Mesodermal cell (in vitro differentiated cells): ENCODE measurements at regions not wholly inside any gene's neighbourhood (a gene's known extent, or its start where the extent isn't known, plus 50 kb on each side); places are given as distances from the start of the nearest gene placed in this dataset.

Source experiments
- H3K27ac ChIP-seq: 2 replicates; pipeline ENCODE4 v1.7.0; 2013; ENCODE audit warnings: mild to moderate bottlenecking, low read depth, low read length, moderate library complexity; ENCODE audit not compliant: severe bottlenecking
- H3K36me3 ChIP-seq: 2 replicates; pipeline ENCODE4 v1.7.1; 2013; ENCODE audit warnings: mild to moderate bottlenecking, low read length, moderate library complexity; ENCODE audit not compliant: control insufficient read depth, insufficient read depth
- H3K4me1 ChIP-seq: one replicate; pipeline ENCODE4 v1.7.1; 2013; ENCODE audit warnings: mild to moderate bottlenecking, low read length; ENCODE audit not compliant: insufficient read depth, control insufficient read depth, poor library complexity, severe bottlenecking
- H3K4me3 ChIP-seq: 2 replicates; pipeline ENCODE4 v1.7.0; 2013; ENCODE audit warnings: low read length, control low read depth, mild to moderate bottlenecking; ENCODE audit not compliant: insufficient read depth, poor library complexity, severe bottlenecking; ENCODE audit errors: extremely low read depth
- H3K9me3 ChIP-seq: 2 replicates; pipeline ENCODE4 v1.7.1; 2013; ENCODE audit warnings: mild to moderate bottlenecking, low read length, moderate library complexity; ENCODE audit not compliant: control insufficient read depth
- WGBS, 2 experiments: methylation state at CpG; one replicate each; pipeline ENCODE4 v1.1.5; 2013; ENCODE audit warnings: missing lambda C conversion rate in 2 of 2; ENCODE audit not compliant: insufficient coverage in 2 of 2; 5-methylcytosine and 5-hydroxymethylcytosine counted together

DNA sequence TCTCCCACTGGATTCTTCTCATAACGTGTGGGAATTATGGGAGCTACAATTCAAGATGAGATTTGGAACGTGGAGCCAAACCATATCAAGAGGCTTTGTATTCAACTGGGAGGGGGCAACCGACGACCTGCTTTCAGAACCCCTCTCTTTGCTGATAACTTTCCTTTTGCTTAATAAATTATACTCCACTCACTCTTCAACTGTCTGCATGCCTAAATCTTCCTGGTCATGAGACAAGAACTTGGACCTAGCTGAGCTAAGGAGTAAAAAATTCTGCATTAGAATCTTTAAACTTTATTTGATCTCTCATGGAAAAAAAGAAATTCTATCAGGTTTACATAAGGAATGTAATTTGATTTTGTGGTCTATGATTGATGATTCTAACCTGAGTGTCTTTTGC is 86.7 kb upstream of the CYYR1 start:
- no peak overlapping the region for H3K4me3 ChIP-seq
- H3K9me3 ChIP-seq = peaks cover 2% of the 10 kb centered on the region
- H3K4me1 ChIP-seq = no peaks in the 10 kb centered on the region
- H3K27ac ChIP-seq = no peak overlapping the region
- WGBS, 2 experiments = 96 to 100% methylated on average over 3 to 4 of the region's 4 CpGs
- no peaks in the 10 kb centered on the region for H3K36me3 ChIP-seq

DNA sequence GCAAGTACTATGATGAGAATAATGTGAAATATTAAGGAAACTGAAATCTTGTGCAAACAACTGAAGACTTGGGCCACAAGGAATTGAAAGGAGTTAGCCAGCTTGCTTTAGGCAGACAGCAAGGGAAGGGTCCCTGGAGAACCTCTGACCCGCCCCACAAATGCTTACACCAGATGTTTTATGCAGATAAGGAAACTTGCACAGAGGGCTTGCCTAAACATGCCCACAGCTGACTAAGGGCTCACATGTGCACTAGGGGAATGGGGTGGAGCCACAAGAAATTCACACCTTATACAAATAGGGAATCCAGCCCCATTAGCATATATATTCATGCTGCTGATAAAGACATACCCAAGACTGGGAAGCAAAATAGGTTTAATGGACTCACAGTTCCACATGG is 86.1 kb upstream of the CYYR1 start:
- Histone ChIP-seq H3K27ac (no peak overlapping the region), H3K4me3 (no peak overlapping the region), H3K4me1 (no peaks in the 10 kb centered on the region), H3K36me3 (no peaks in the 10 kb centered on the region), H3K9me3 (no peaks in the 10 kb centered on the region)
- no CpG with 5 or more reads among the region's 1 CpG for WGBS, 2 experiments

DNA sequence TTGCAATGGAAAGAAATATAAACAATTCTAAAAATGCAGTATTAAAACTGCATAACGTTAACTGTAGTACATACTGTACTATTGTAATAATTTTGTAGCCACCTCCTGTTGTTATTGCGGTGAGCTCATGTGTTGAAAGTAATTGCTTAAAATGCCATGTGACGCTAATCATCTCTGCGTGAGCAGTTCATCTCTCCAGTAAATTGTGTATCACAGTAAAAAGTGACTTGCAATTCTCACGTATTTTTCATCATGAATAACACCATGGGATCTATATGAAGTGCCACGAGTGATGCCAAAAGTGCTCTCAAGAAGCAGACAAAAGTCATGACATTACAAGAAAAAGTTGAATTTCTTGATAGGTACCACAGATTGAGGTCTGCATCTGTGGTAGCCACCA is 82.4 kb upstream of the CYYR1 start:
- H3K4me3 ChIP-seq = no peak overlapping the region
- no peaks in the 10 kb centered on the region for H3K36me3 ChIP-seq
- H3K4me1 ChIP-seq = no peaks in the 10 kb centered on the region
- no peaks in the 10 kb centered on the region for H3K9me3 ChIP-seq
- no peak overlapping the region for H3K27ac ChIP-seq
- WGBS, 2 experiments = 85 to 87% methylated on average over 3 to 4 of the region's 6 CpGs

DNA sequence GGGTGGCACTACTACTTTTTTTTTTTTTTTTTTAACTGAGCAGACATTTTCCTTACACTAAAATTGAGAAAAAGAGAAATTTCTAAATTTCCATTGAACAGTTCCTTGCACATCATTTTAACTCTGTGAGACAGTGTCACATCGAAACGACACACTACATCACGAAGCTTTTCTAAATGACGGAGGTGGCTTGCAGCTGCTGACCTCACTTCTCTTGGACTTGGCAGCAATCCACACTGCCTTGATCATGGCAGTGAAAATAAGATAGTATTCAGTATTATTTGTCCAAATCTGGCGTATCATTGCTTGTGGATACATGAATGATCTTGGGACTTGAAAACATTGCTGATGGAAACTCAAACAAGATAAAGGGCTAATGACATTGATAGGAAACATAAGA is 80.3 kb upstream of the CYYR1 start:
- H3K4me3 ChIP-seq = no peak overlapping the region
- H3K27ac ChIP-seq = no peak overlapping the region
- H3K4me1 ChIP-seq = no peaks in the 10 kb centered on the region
- no peaks in the 10 kb centered on the region for H3K36me3 ChIP-seq
- 71 to 92% methylated on average over 1 to 5 of the region's 5 CpGs for WGBS, 2 experiments
- H3K9me3 ChIP-seq = no peaks in the 10 kb centered on the region

DNA sequence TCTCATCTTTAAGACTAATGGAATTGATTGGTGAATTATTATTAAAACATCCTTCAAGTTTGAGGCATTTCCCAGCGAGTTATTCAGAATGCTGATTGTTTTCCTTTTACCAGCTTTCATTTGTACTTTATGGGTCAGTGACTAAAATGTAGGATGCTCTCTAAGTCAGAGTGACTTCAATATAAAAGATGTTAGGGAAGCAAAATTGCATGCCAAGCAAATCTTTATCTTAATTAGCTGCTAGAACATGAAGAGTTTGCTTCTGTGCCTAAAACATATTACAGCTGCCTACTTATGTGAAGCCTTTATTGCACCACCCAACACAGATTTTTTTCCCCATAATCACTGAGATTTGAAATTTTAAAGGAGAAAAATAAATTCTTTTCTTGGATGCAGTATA is 79.8 kb upstream of the CYYR1 start:
- WGBS, 2 experiments = no CpG with 5 or more reads among the region's 1 CpG
- Histone ChIP-seq H3K27ac (no peak overlapping the region), H3K36me3 (no peaks in the 10 kb centered on the region), H3K4me3 (no peak overlapping the region), H3K4me1 (no peaks in the 10 kb centered on the region), H3K9me3 (no peaks in the 10 kb centered on the region)

DNA sequence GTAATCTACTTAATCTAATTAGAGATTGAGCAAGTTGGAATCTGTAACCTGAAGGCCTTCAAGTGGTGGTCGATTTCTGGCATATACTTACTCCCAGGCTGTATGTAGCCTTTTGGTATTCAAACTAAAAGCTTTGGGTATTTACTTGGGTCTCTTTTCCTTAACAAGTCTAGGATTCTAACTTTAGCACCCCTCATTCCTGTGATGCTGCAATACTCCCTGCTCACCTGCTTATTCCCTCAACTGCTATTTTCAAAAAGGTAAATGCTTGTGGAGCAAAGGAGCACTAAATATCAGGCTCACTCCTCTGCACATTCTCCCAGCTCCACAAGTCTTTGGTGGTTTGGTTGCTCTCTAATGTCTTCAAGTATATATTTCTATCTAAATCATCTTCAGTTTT is 68.0 kb upstream of the CYYR1 start:
- H3K4me1 ChIP-seq = no peaks in the 10 kb centered on the region
- 80% methylated on average over 1 of the region's 1 CpG; no CpG with 5 or more reads in 1 of the 2 experiments for WGBS, 2 experiments
- no peaks in the 10 kb centered on the region for H3K9me3 ChIP-seq
- no peak overlapping the region for H3K27ac ChIP-seq
- no peak overlapping the region for H3K4me3 ChIP-seq
- no peaks in the 10 kb centered on the region for H3K36me3 ChIP-seq

DNA sequence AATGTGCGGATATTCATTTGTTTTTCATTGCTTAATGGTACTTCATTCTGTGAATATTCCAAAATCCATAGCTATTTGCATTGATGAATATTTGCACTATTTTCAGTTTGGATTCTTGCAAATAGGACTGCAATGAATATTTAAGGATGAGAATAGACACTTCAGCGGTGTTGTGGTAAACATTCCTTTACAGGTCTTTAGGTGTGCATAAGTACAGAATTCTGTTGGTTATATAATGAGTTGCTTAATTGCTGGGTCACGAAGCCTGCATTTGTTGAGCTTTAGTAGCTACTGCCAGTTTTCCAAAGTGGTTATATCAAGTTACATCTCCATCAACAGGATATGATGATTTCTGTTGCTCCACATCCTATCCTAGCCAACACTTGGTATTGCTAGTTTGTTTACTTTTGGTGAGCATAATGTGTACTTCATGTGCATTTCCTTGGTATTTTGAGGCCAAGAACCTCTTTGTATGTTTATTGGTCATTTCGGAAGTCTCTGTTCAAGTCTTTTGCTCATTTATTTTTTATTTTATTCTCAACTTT is 64.2 kb upstream of the CYYR1 start:
- 88 to 100% methylated on average over 1 of the region's 4 CpGs for WGBS, 2 experiments
- H3K4me3 ChIP-seq = no peak overlapping the region
- H3K27ac ChIP-seq = no peak overlapping the region
- no peaks in the 10 kb centered on the region for H3K4me1 ChIP-seq
- no peaks in the 10 kb centered on the region for H3K36me3 ChIP-seq
- no peaks in the 10 kb centered on the region for H3K9me3 ChIP-seq

DNA sequence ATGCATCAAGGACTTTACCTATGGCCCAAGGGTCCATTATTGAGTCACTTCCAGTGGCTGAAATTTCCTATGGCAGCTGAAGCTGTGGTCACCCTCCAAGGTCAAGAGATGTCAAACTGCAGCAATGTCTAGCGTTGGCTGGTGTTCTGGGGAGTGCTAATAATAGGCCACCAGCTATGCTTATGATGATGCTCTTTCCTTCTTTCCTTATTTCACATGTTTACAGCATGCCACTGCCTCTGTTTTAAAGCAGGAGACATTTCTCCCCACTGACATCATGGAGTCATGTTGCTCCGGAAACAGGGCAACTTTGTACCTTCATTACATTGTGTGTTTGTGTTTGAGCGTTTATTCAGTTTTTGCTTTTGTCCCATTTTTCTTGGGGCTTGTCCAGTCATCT is 62.6 kb upstream of the CYYR1 start:
- 80% methylated on average over 1 of the region's 3 CpGs for WGBS, 2 experiments
- H3K4me3 ChIP-seq = no peak overlapping the region

DNA sequence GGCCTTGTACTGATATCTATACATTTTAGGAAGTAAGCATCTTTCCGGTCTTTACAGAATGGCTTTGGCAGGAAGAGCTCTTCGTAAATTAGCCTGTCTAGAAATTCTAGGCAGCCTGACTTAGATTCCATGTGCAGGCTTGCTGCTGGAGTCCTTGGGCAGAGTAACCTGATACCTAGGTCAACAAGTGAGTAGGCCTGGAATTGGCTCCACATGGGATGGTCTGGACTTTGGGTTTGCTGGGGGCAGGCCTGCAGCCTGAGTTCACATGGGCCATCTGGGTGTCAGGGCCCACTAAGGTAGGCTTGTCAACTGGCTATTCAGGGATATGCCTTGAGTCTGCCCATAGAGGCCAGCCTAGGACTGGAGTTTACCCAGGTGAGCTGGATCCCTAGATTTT is 59.6 kb upstream of the CYYR1 start:
- no peaks in the 10 kb centered on the region for H3K36me3 ChIP-seq
- H3K27ac ChIP-seq = no peak overlapping the region
- H3K9me3 ChIP-seq = no peaks in the 10 kb centered on the region
- H3K4me3 ChIP-seq = no peak overlapping the region
- 63 to 64% methylated on average over 2 of the region's 2 CpGs for WGBS, 2 experiments
- H3K4me1 ChIP-seq = no peaks in the 10 kb centered on the region

More for the DNA sequence above, 62.6 kb upstream of the CYYR1 start:
- Histone ChIP-seq H3K4me1 (no peaks in the 10 kb centered on the region), H3K9me3 (no peaks in the 10 kb centered on the region), H3K27ac (no peak overlapping the region), H3K36me3 (no peaks in the 10 kb centered on the region)

DNA sequence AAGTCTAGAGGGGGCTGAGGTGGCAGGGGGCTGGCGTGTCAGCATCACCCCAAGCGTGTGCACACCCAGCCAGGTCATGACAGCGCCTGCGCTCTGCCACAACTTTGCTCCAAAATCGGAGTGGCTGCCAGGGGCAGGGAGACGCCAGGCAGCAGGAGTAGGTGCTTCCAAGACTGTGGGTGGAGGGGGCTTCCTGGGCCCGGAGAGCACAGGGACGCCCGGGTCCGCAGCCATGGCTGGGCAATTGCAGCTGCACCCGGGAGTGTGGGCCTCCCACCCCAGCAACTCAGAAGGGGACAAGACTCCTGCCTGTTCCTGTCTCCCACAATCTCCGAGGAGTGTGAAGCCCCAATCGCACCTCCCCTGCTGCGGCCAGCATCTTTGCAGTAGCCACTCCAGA is 53.1 kb upstream of the CYYR1 start:
- Histone ChIP-seq H3K36me3 (no peaks in the 10 kb centered on the region), H3K9me3 (no peaks in the 10 kb centered on the region), H3K27ac (no peak overlapping the region), H3K4me3 (no peak overlapping the region), H3K4me1 (no peaks in the 10 kb centered on the region)
- 90 to 91% methylated on average over 8 to 11 of the region's 14 CpGs for WGBS, 2 experiments

DNA sequence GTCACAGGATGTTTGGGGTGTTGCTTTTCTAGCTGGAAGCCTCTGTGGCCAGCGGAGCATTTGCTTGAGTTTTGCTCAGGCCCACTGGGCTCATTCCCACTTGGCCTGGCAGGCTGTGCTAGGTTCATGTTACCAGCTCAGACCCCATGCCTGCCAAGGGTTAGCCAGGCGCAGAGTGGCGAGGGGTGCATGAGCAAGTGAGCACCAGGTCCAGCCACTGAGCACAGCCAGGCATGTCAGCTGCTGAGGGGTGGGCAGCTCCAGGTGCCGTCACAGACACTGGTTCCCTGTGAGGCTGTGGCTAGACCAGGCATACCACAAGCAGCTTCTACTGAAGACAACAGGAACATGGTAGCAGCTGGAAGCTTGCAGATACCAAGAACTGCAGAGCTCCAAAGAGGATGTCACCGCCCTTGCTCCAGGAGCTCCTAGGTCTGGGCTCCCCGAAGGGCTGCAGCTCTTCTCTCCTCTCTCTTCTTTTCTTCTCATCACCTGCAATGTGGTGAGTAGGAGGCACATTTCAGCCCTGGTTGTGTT is 52.0 kb upstream of the CYYR1 start:
- Histone ChIP-seq H3K4me1 (no peaks in the 10 kb centered on the region), H3K4me3 (no peak overlapping the region), H3K36me3 (no peaks in the 10 kb centered on the region), H3K27ac (no peak overlapping the region), H3K9me3 (no peaks in the 10 kb centered on the region)
- 78 to 100% methylated on average over 3 to 5 of the region's 6 CpGs for WGBS, 2 experiments
